WTC11 (cell line): ENCODE measurements at regions not wholly inside any gene's neighbourhood (a gene's known extent, or its start where the extent isn't known, plus 50 kb on each side); places are given as distances from the start of the nearest gene placed in this dataset.

ENCODE experiments used
- ATF1 ChIP-seq: sonication (generic); formaldehyde crosslinking; IDR thresholded peaks from 2 replicates; pipeline ENCODE4 v1.8.1; 2023; ENCODE audit warnings: mild to moderate bottlenecking, moderate library complexity, missing genetic modification reagents
- ETV6 ChIP-seq: sonication (generic); formaldehyde crosslinking; IDR thresholded peaks from 2 replicates; pipeline ENCODE4 v1.8.1; 2022; ENCODE audit warnings: mild to moderate bottlenecking, missing genetic modification reagents
- FOXP1 ChIP-seq: sonication (generic); formaldehyde crosslinking; IDR thresholded peaks from 2 replicates; pipeline ENCODE4 v1.8.0; 2022; ENCODE audit warnings: missing genetic modification reagents, mild to moderate bottlenecking, moderate library complexity, borderline replicate concordance
- NFE2L1 ChIP-seq: sonication (generic); formaldehyde crosslinking; IDR thresholded peaks from 2 replicates; pipeline ENCODE4 v1.8.1; 2023; ENCODE audit warnings: missing genetic modification reagents
- SP1 ChIP-seq: sonication (generic); formaldehyde crosslinking; conservative IDR thresholded peaks from 2 replicates; pipeline ENCODE4 v1.8.1; 2022; ENCODE audit warnings: missing genetic modification reagents
- TF ChIP-seq, protein P1 (sequence below): sonication (generic); formaldehyde crosslinking; IDR thresholded peaks from 2 replicates; pipeline ENCODE4 v1.8.1; 2022; ENCODE audit warnings: missing genetic modification reagents, borderline replicate concordance
- TF ChIP-seq, protein P2 (sequence below): fragments of 200-600 bp; IDR thresholded peaks from 2 replicates; pipeline ENCODE4 v1.8.0; 2022; ENCODE audit warnings: antibody characterized with exemption
- TF ChIP-seq, protein P3 (sequence below): sonication (generic); formaldehyde crosslinking; IDR thresholded peaks from 2 replicates; pipeline ENCODE4 v1.8.0; 2022; ENCODE audit warnings: mild to moderate bottlenecking, missing genetic modification reagents
- TF ChIP-seq, protein P4 (sequence below): sonication (generic); formaldehyde crosslinking; IDR thresholded peaks from 2 replicates; pipeline ENCODE4 v1.8.0; 2022; ENCODE audit warnings: mild to moderate bottlenecking, missing genetic modification reagents
- TF ChIP-seq, protein P5 (sequence below): sonication (generic); formaldehyde crosslinking; IDR thresholded peaks from 2 replicates; pipeline ENCODE4 v1.8.1; 2023; ENCODE audit warnings: mild to moderate bottlenecking, missing genetic modification reagents
- TF ChIP-seq, protein P6 (sequence below): sonication (generic); formaldehyde crosslinking; IDR thresholded peaks from 2 replicates; pipeline ENCODE4 v1.8.1; 2022; ENCODE audit warnings: low read depth, mild to moderate bottlenecking, moderate library complexity, missing genetic modification reagents, borderline replicate concordance
- TF ChIP-seq, protein P7 (sequence below): sonication (generic); formaldehyde crosslinking; IDR thresholded peaks from 2 replicates; pipeline ENCODE4 v1.8.0; 2023; ENCODE audit warnings: missing genetic modification reagents
- TF ChIP-seq, protein P8 (sequence below): sonication (generic); formaldehyde crosslinking; IDR thresholded peaks from 2 replicates; pipeline ENCODE4 v1.8.1; 2023; ENCODE audit warnings: mild to moderate bottlenecking, missing genetic modification reagents, moderate library complexity

DNA sequence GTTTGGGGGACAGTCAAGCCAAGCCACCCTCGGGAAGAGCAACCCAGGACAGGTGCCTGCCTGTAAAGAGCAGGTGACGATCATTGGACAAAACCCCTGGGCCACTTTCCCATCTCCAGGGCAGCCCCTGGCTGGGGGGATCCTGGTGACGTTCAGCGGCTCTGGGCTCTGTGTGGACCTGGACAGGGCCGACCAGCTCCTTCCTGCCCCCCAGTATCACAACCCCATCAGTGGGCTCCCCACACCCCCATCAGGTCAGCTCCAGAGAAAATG lies 57.3 kb upstream of the ASAP2 start:
- TF ChIP-seq, protein P1, sequence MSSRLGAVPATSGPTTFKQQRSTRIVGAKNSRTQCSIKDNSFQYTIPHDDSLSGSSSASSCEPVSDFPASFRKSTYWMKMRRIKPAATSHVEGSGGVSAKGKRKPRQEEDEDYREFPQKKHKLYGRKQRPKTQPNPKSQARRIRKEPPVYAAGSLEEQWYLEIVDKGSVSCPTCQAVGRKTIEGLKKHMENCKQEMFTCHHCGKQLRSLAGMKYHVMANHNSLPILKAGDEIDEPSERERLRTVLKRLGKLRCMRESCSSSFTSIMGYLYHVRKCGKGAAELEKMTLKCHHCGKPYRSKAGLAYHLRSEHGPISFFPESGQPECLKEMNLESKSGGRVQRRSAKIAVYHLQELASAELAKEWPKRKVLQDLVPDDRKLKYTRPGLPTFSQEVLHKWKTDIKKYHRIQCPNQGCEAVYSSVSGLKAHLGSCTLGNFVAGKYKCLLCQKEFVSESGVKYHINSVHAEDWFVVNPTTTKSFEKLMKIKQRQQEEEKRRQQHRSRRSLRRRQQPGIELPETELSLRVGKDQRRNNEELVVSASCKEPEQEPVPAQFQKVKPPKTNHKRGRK = no peak
- TF ChIP-seq, protein P2, sequence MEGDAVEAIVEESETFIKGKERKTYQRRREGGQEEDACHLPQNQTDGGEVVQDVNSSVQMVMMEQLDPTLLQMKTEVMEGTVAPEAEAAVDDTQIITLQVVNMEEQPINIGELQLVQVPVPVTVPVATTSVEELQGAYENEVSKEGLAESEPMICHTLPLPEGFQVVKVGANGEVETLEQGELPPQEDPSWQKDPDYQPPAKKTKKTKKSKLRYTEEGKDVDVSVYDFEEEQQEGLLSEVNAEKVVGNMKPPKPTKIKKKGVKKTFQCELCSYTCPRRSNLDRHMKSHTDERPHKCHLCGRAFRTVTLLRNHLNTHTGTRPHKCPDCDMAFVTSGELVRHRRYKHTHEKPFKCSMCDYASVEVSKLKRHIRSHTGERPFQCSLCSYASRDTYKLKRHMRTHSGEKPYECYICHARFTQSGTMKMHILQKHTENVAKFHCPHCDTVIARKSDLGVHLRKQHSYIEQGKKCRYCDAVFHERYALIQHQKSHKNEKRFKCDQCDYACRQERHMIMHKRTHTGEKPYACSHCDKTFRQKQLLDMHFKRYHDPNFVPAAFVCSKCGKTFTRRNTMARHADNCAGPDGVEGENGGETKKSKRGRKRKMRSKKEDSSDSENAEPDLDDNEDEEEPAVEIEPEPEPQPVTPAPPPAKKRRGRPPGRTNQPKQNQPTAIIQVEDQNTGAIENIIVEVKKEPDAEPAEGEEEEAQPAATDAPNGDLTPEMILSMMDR = no peak
- TF ChIP-seq ATF1 (CRISPR knock-in tag) (no peak), NFE2L1 (CRISPR knock-in tag) (no peak), ETV6 (CRISPR knock-in tag) (no peak), SP1 (CRISPR knock-in tag) (no peak), FOXP1 (no peak)
- TF ChIP-seq, protein P3, sequence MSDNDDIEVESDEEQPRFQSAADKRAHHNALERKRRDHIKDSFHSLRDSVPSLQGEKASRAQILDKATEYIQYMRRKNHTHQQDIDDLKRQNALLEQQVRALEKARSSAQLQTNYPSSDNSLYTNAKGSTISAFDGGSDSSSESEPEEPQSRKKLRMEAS (CRISPR knock-in tag) = no peak
- TF ChIP-seq, protein P4, sequence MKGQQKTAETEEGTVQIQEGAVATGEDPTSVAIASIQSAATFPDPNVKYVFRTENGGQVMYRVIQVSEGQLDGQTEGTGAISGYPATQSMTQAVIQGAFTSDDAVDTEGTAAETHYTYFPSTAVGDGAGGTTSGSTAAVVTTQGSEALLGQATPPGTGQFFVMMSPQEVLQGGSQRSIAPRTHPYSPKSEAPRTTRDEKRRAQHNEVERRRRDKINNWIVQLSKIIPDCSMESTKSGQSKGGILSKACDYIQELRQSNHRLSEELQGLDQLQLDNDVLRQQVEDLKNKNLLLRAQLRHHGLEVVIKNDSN = no peak
- TF ChIP-seq, protein P5, sequence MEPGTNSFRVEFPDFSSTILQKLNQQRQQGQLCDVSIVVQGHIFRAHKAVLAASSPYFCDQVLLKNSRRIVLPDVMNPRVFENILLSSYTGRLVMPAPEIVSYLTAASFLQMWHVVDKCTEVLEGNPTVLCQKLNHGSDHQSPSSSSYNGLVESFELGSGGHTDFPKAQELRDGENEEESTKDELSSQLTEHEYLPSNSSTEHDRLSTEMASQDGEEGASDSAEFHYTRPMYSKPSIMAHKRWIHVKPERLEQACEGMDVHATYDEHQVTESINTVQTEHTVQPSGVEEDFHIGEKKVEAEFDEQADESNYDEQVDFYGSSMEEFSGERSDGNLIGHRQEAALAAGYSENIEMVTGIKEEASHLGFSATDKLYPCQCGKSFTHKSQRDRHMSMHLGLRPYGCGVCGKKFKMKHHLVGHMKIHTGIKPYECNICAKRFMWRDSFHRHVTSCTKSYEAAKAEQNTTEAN = no peak
- TF ChIP-seq, protein P6, sequence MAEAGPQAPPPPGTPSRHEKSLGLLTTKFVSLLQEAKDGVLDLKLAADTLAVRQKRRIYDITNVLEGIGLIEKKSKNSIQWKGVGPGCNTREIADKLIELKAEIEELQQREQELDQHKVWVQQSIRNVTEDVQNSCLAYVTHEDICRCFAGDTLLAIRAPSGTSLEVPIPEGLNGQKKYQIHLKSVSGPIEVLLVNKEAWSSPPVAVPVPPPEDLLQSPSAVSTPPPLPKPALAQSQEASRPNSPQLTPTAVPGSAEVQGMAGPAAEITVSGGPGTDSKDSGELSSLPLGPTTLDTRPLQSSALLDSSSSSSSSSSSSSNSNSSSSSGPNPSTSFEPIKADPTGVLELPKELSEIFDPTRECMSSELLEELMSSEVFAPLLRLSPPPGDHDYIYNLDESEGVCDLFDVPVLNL (CRISPR knock-in tag) = no peak
- TF ChIP-seq, protein P7, sequence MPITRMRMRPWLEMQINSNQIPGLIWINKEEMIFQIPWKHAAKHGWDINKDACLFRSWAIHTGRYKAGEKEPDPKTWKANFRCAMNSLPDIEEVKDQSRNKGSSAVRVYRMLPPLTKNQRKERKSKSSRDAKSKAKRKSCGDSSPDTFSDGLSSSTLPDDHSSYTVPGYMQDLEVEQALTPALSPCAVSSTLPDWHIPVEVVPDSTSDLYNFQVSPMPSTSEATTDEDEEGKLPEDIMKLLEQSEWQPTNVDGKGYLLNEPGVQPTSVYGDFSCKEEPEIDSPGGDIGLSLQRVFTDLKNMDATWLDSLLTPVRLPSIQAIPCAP (CRISPR knock-in tag) = no peak
- TF ChIP-seq, protein P8, sequence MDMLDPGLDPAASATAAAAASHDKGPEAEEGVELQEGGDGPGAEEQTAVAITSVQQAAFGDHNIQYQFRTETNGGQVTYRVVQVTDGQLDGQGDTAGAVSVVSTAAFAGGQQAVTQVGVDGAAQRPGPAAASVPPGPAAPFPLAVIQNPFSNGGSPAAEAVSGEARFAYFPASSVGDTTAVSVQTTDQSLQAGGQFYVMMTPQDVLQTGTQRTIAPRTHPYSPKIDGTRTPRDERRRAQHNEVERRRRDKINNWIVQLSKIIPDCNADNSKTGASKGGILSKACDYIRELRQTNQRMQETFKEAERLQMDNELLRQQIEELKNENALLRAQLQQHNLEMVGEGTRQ (CRISPR knock-in tag) = no peak
